HepG2 (cell line): ENCODE measurements at regions not wholly inside any gene's neighbourhood (a gene's known extent, or its start where the extent isn't known, plus 50 kb on each side); places are given as distances from the start of the nearest gene placed in this dataset.

Experiments
- ATAC-seq: fragments of 200-7000 bp; cut with Tn5 transposase; 3 replicates; pipeline ENCODE4 v1.9.1; 2020; ENCODE audit warnings: mild to moderate bottlenecking, moderate library complexity
- BruUV-seq: library from RNA; stranded (reverse); fragments of 400-500 nt; replicated peaks from 2 replicates; lab custom pipeline; 2021; lab: Mats Ljungman, UMichigan
- CTCF ChIA-PET: fragments of 300-600 bp; formaldehyde crosslinking; extraction: SDS; loops from one replicate; lab custom pipeline; 2021; ENCODE audit warnings: low total read pairs, inconsistent platforms, low intra/inter-chr PET ratio; lab: Yijun Ruan, JAX
- POLR2A ChIA-PET: fragments of 350-600 bp; sonication (Branson Sonifier 250); formaldehyde crosslinking; loops from one replicate; lab custom pipeline; 2020; ENCODE audit warnings: antibody characterized with exemption, inconsistent platforms; lab: Yijun Ruan, JAX
- DNase-seq: peaks from one replicate; pipeline ENCODE4 v3.0.0-alpha.2; 2015; ENCODE audit warnings: low spot score
- FAIRE-seq: peaks from 3 replicates; lab custom pipeline; 2011; peaks lifted over from hg19 to GRCh38; lab: Jason Lieb, UNC
- H2AFZ ChIP-seq: one replicate; pipeline ENCODE4 v1.6.1; 2011; ENCODE audit warnings: low read length, inconsistent platforms
- H3K27ac ChIP-seq: fragments of 300-600 bp; 3 replicates; pipeline ENCODE4 v1.8.0; 2011; ENCODE audit warnings: mixed run types, mild to moderate bottlenecking, mixed read lengths, low read length, inconsistent platforms; ENCODE audit not compliant: insufficient read depth; ENCODE audit errors: extremely low read length
- H3K27me3 ChIP-seq, 2 experiments: fragments of 200-600 bp in 1 of 2; 2 replicates in 1 of 2; 3 replicates in 1 of 2; pipeline versions ENCODE4 v1.6.0 to v1.8.0; 2011; ENCODE audit warnings: low read length in 2 of 2, mild to moderate bottlenecking in 2 of 2, moderate library complexity in 2 of 2, inconsistent platforms in 1 of 2; ENCODE audit not compliant: insufficient read depth in 2 of 2, control insufficient read depth in 1 of 2
- H3K36me3 ChIP-seq, 2 experiments: fragments of 200-600 bp in 1 of 2; replicated peaks in 1 of 2; 2 replicates in 1 of 2; 3 replicates in 1 of 2; pipeline versions ENCODE4 v1.5.1 to v1.8.0; 2011; ENCODE audit warnings: low read length in 2 of 2, inconsistent platforms in 1 of 2; ENCODE audit not compliant: insufficient read depth in 2 of 2, control insufficient read depth in 1 of 2
- H3K4me1 ChIP-seq: 2 replicates; pipeline ENCODE4 v1.5.1; 2012; ENCODE audit warnings: low read length, inconsistent platforms; ENCODE audit not compliant: insufficient read depth
- H3K4me2 ChIP-seq: 2 replicates; pipeline ENCODE4 v1.6.0; 2011; ENCODE audit warnings: low read depth, low read length, inconsistent platforms
- H3K4me3 ChIP-seq, 3 experiments: fragments of 200-600 bp in 1 of 3; sonication (generic), shearing (Covaris generic) in 1 of 3; replicated peaks in 1 of 3; 2 replicates each; pipeline ENCODE4 v1.5.1; 2011 to 2016; ENCODE audit warnings: low read length in 3 of 3, inconsistent platforms in 2 of 3, low read depth in 2 of 3, mild to moderate bottlenecking in 2 of 3, control low read depth in 1 of 3, mixed read lengths in 1 of 3; ENCODE audit not compliant: insufficient read depth in 1 of 3
- H3K79me2 ChIP-seq: one replicate; pipeline ENCODE4 v1.6.1; 2011; ENCODE audit warnings: low read length, inconsistent platforms; ENCODE audit not compliant: insufficient read depth
- H3K9ac ChIP-seq: 2 replicates; pipeline ENCODE4 v1.6.0; 2011; ENCODE audit warnings: mild to moderate bottlenecking, low read depth, low read length, inconsistent platforms; ENCODE audit not compliant: insufficient read depth
- H3K9me3 ChIP-seq: 2 replicates; pipeline ENCODE4 v1.5.1; 2012; ENCODE audit warnings: mild to moderate bottlenecking, low read length
- H4K20me1 ChIP-seq: 2 replicates; pipeline ENCODE4 v1.6.0; 2011; ENCODE audit warnings: inconsistent platforms, mild to moderate bottlenecking, low read length, moderate library complexity; ENCODE audit not compliant: insufficient read depth
- AHDC1 ChIP-seq: sonication (generic); formaldehyde crosslinking; IDR thresholded peaks from 2 replicates; pipeline ENCODE4 v1.5.1; 2020; ENCODE audit warnings: mild to moderate bottlenecking, missing genetic modification reagents, borderline replicate concordance
- FOXA3 ChIP-seq: IDR thresholded peaks from 2 replicates; pipeline ENCODE4 v1.6.1; 2016; ENCODE audit warnings: missing genetic modification reagents, missing compliant biosample characterization
- HOXA9 ChIP-seq: sonication (generic); formaldehyde crosslinking; IDR thresholded peaks from 2 replicates; pipeline ENCODE4 v1.8.1; 2022; ENCODE audit warnings: missing genetic modification reagents, mild to moderate bottlenecking, moderate library complexity, borderline replicate concordance
- MAX ChIP-seq: IDR thresholded peaks from 2 replicates; pipeline ENCODE4 v1.6.1; 2012; ENCODE audit warnings: inconsistent platforms
- RARG ChIP-seq: sonication (generic); formaldehyde crosslinking; IDR thresholded peaks from 2 replicates; pipeline ENCODE4 v1.4.0; 2020; ENCODE audit warnings: low read depth, mild to moderate bottlenecking, missing genetic modification reagents
- SALL1 ChIP-seq: sonication (generic); formaldehyde crosslinking; IDR thresholded peaks from 2 replicates; pipeline ENCODE4 v1.8.0; 2022; ENCODE audit warnings: mild to moderate bottlenecking, missing genetic modification reagents
- TEAD3 ChIP-seq: optimal IDR thresholded peaks from 2 replicates; pipeline ENCODE3; 2016; ENCODE audit warnings: borderline replicate concordance
- THYN1 ChIP-seq: sonication (generic); formaldehyde crosslinking; IDR thresholded peaks from 2 replicates; pipeline ENCODE4 v1.8.1; 2023; ENCODE audit warnings: low read depth, mild to moderate bottlenecking, moderate library complexity, missing genetic modification reagents, borderline replicate concordance
- ZBTB33 ChIP-seq: sonication (generic); formaldehyde crosslinking; IDR thresholded peaks from 2 replicates; pipeline ENCODE4 v1.4.0; 2020; ENCODE audit warnings: missing genetic modification reagents
- ZFP41 ChIP-seq: sonication (generic); formaldehyde crosslinking; IDR thresholded peaks from 2 replicates; pipeline ENCODE4 v1.4.0; 2020; ENCODE audit warnings: mild to moderate bottlenecking, missing genetic modification reagents, borderline replicate concordance
- ZNF160 ChIP-seq: sonication (generic); formaldehyde crosslinking; IDR thresholded peaks from 2 replicates; pipeline ENCODE4 v1.8.0; 2022; ENCODE audit warnings: mild to moderate bottlenecking, inconsistent platforms, missing genetic modification reagents
- ZNF232 ChIP-seq: sonication (generic); formaldehyde crosslinking; IDR thresholded peaks from 2 replicates; pipeline ENCODE4 v1.4.0; 2020; ENCODE audit warnings: missing genetic modification reagents, borderline replicate concordance
- ZNF639 ChIP-seq: conservative IDR thresholded peaks from 2 replicates; pipeline ENCODE4 v1.6.1; 2018; ENCODE audit warnings: missing genetic modification reagents
- ZNF782 ChIP-seq: sonication (generic); formaldehyde crosslinking; IDR thresholded peaks from 2 replicates; pipeline ENCODE4 v1.4.0; 2020; ENCODE audit warnings: missing genetic modification reagents, mild to moderate bottlenecking, borderline replicate concordance
- ZNF816 ChIP-seq: sonication (generic); formaldehyde crosslinking; IDR thresholded peaks from 2 replicates; pipeline ENCODE4 v1.8.0; 2022; ENCODE audit warnings: missing genetic modification reagents, mild to moderate bottlenecking, borderline replicate concordance
- WGBS: methylation state at CpG from one replicate; pipeline ENCODE4 v1.1.6; 2017; ENCODE audit warnings: low lambda C conversion rate; 5-methylcytosine and 5-hydroxymethylcytosine counted together
- in situ Hi-C: cut with HindIII; loops from 2 replicates; pipeline ENCODE4 v1.10.0; 2017; ENCODE audit warnings: low pct_unique_long_range_greater_than_20kb; ENCODE audit not compliant: extremely low pct_ligation_motif_present
- intact Hi-C: fragments of 100-400 bp; cut with micrococcal nuclease; formaldehyde crosslinking; loops from one replicate; pipeline ENCODE4 v1.10.0; 2022; ENCODE audit not compliant: unreplicated experiment

GRCh38 chr10:21095073-21095472 is 198.0 kb upstream of the NEBL start:
- no peak for FAIRE-seq
- POLR2A ChIA-PET = no interaction called here
- intact Hi-C loops = no loop called here
- no peak for ATAC-seq
- no TSS peak for BruUV-seq
- 28% methylated on average over 3 of the region's 3 CpGs for WGBS
- no peak overlapping the region for H3K9ac ChIP-seq
- no peak overlapping the region for H3K4me2 ChIP-seq
- no peaks in the 10 kb centered on the region for H4K20me1 ChIP-seq
- in situ Hi-C loops = no loop called here
- H2AFZ ChIP-seq = no peak overlapping the region
- no peak overlapping the region for H3K27ac ChIP-seq
- H3K36me3 ChIP-seq = no peaks in the 10 kb centered on the region
- H3K4me3 ChIP-seq = no peak overlapping the region
- no peaks in the 10 kb centered on the region for H3K79me2 ChIP-seq
- CTCF ChIA-PET = no interaction called here
- H3K4me1 ChIP-seq = no peaks in the 10 kb centered on the region
- H3K9me3 ChIP-seq = no peaks in the 10 kb centered on the region
- H3K27me3 ChIP-seq = peaks cover 0 to 2% of the 10 kb centered on the region in 2 experiments; a peak in 2 of 5 replicates
- no peak for DNase-seq
- no peak for TF ChIP-seq ZNF782 (CRISPR knock-in tag)
- TF ChIP-seq ZNF232 (CRISPR knock-in tag) = no peak
- TF ChIP-seq FOXA3 (CRISPR knock-in tag) = no peak
- no peak for TF ChIP-seq ZNF816 (CRISPR knock-in tag)
- no peak for TF ChIP-seq HOXA9 (CRISPR knock-in tag)
- TF ChIP-seq ZFP41 (CRISPR knock-in tag) = no peak
- no peak for TF ChIP-seq RARG (CRISPR knock-in tag)
- TF ChIP-seq ZNF160 = no peak
- no peak for TF ChIP-seq MAX
- TF ChIP-seq THYN1 = no peak
- TF ChIP-seq TEAD3 (CRISPR knock-in tag) = no peak
- no peak for TF ChIP-seq AHDC1 (CRISPR knock-in tag)
- no peak for TF ChIP-seq SALL1 (CRISPR knock-in tag)
- TF ChIP-seq ZBTB33 (CRISPR knock-in tag) = no peak
- no peak for TF ChIP-seq ZNF639 (CRISPR knock-in tag)
